A673 (cell line): ENCODE measurements at regions not wholly inside any gene's neighbourhood (a gene's known extent, or its start where the extent isn't known, plus 50 kb on each side); places are given as distances from the start of the nearest gene placed in this dataset.
A peak's percentile ranks its signal among the peaks of the same experiment; 100 is the strongest.

Experiments used
- BruUV-seq: library from RNA; stranded (reverse); fragments of 400-500 nt; replicated peaks from 2 replicates; lab custom pipeline; 2021; lab: Mats Ljungman, UMichigan
- CTCF ChIA-PET: fragments of 300-600 bp; sonication (Branson Sonifier 250); formaldehyde crosslinking; loops from one replicate; lab custom pipeline; 2022; ENCODE audit warnings: antibody characterized with exemption; lab: Charles Lee
- POLR2A ChIA-PET: fragments of 300-600 bp; sonication (Branson Sonifier 250); formaldehyde crosslinking; loops from one replicate; lab custom pipeline; 2022; ENCODE audit warnings: antibody characterized with exemption; ENCODE audit not compliant: low non-redundant PET; lab: Charles Lee
- DNase-seq: peaks from one replicate; pipeline ENCODE4 v3.0.0-alpha.2; 2015; ENCODE audit warnings: low spot score
- H3K27ac ChIP-seq: fragments of 200-600 bp; sonication (generic); 2 replicates; pipeline ENCODE4 v1.5.1; 2016; ENCODE audit warnings: mixed run types, low read depth, mild to moderate bottlenecking, mixed read lengths, antibody characterized with exemption, low read length; ENCODE audit not compliant: poor library complexity, severe bottlenecking
- H3K27me3 ChIP-seq: fragments of 200-600 bp; sonication (generic); replicated peaks from 2 replicates; pipeline ENCODE4 v1.6.1; 2017; ENCODE audit warnings: mixed run types, low read depth, mild to moderate bottlenecking, mixed read lengths, antibody characterized with exemption, low read length; ENCODE audit not compliant: insufficient read depth, poor library complexity
- H3K36me3 ChIP-seq: fragments of 200-600 bp; sonication (generic); 2 replicates; pipeline ENCODE4 v1.6.1; 2016; ENCODE audit warnings: mixed run types, mild to moderate bottlenecking, mixed read lengths, antibody characterized with exemption, low read length; ENCODE audit not compliant: insufficient read depth, poor library complexity, severe bottlenecking
- H3K4me1 ChIP-seq: fragments of 200-600 bp; sonication (generic); 2 replicates; pipeline ENCODE4 v1.6.1; 2017; ENCODE audit warnings: mixed run types, mild to moderate bottlenecking, mixed read lengths, antibody characterized with exemption, low read length; ENCODE audit not compliant: insufficient read depth, poor library complexity, severe bottlenecking
- H3K4me3 ChIP-seq: fragments of 200-600 bp; sonication (generic); 2 replicates; pipeline ENCODE4 v1.5.1; 2016; ENCODE audit warnings: low read depth, mixed run types, mild to moderate bottlenecking, mixed read lengths, low read length; ENCODE audit not compliant: poor library complexity, severe bottlenecking
- H3K9me3 ChIP-seq: fragments of 200-600 bp; sonication (generic); 2 replicates; pipeline ENCODE4 v1.6.1; 2016; ENCODE audit warnings: mixed run types, low read depth, mild to moderate bottlenecking, mixed read lengths, antibody characterized with exemption, low read length; ENCODE audit not compliant: poor library complexity, severe bottlenecking
- CTCF ChIP-seq: fragments of 300-800, 200-600 bp; sonication (generic); conservative IDR thresholded peaks from 2 replicates; pipeline ENCODE4 v1.5.1; 2017; ENCODE audit warnings: low read depth, mild to moderate bottlenecking, antibody characterized with exemption, low read length, moderate library complexity, mixed read lengths
- EZH2 ChIP-seq: fragments of 200-600 bp; sonication (generic); IDR thresholded peaks from 2 replicates; pipeline ENCODE4 v1.6.1; 2017; ENCODE audit warnings: borderline replicate concordance, low read depth, mild to moderate bottlenecking, mixed read lengths, antibody characterized with exemption, low read length; ENCODE audit not compliant: poor library complexity, severe bottlenecking
- intact Hi-C: fragments of 100-400 bp; cut with micrococcal nuclease; formaldehyde crosslinking; loops from one replicate; pipeline ENCODE4 v1.10.0; 2022; ENCODE audit not compliant: unreplicated experiment

GRCh38 chr6:14880677-14881076 is 365.2 kb upstream of the JARID2 start:
- DNase-seq = peak; percentile 34
- H3K9me3 ChIP-seq = no peaks in the 10 kb centered on the region
- TF ChIP-seq EZH2 (no peak), CTCF (no peak)
- peak overlapping the region; percentile 52 for H3K27ac ChIP-seq
- no peak overlapping the region for H3K4me3 ChIP-seq
- ChIA-PET POLR2A (no interaction called here), CTCF (no interaction called here)
- no peaks in the 10 kb centered on the region for H3K36me3 ChIP-seq
- peaks cover 75% of the 10 kb centered on the region for H3K4me1 ChIP-seq
- BruUV-seq = no TSS peak
- intact Hi-C loops = no loop called here
- H3K27me3 ChIP-seq = no peaks in the 10 kb centered on the region

- Histone ChIP-seq H3K4me1 (peaks cover 68% of the 10 kb centered on the region), H3K9me3 (no peaks in the 10 kb centered on the region), H3K27ac (peak overlapping the region; percentile 52), H3K36me3 (no peaks in the 10 kb centered on the region), H3K4me3 (no peak overlapping the region), H3K27me3 (no peaks in the 10 kb centered on the region)
- ChIA-PET CTCF (no interaction called here), POLR2A (no interaction called here)
- no peak for TF ChIP-seq CTCF
- no peak for TF ChIP-seq EZH2
- intact Hi-C loops = no loop called here
- BruUV-seq = no TSS peak
- DNase-seq = no peak
These were observed 364.5 kb upstream of the JARID2 start for GRCh38 chr6:14881398-14881797.

- peaks cover 59% of the 10 kb centered on the region for H3K4me1 ChIP-seq
- CTCF ChIA-PET = no interaction called here
- H3K36me3 ChIP-seq = no peaks in the 10 kb centered on the region
- no TSS peak for BruUV-seq
- no peaks in the 10 kb centered on the region for H3K9me3 ChIP-seq
- POLR2A ChIA-PET = no interaction called here
- H3K27ac ChIP-seq = peak overlapping the region; percentile 60
- H3K4me3 ChIP-seq = no peak overlapping the region
- no peak for TF ChIP-seq CTCF
- TF ChIP-seq EZH2 = no peak
- DNase-seq = no peak
- no peaks in the 10 kb centered on the region for H3K27me3 ChIP-seq
- intact Hi-C loops = no loop called here
These were observed 363.4 kb upstream of the JARID2 start for GRCh38 chr6:14882394-14883026.
